ENCODE measurements at regions not wholly inside any gene's neighbourhood (a gene's known extent, or its start where the extent isn't known, plus 50 kb on each side); places are given as distances from the start of the nearest gene placed in this dataset.
A peak's percentile ranks its signal among the peaks of the same experiment; 100 is the strongest.

DNA sequence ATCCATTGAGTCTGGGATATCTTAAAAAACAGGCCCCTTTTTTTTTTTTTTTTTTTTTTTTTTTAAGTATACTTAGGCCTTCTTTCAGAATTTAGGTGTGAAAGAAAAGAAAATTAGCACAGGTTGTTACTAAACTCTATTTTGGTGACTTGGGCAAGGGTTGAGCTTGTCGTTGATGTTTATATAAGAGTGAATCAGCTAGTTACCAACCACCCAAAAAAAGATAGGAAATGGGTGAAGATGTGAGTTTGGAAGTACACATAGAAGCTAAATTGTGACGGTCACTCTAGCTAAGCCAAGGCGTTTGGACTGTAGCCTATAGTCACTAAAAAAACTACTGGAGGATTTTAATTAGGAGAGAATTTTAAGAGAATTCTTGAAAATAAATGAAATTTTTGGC is 1247.2 kb downstream of the AACS start:
- TF ChIP-seq, protein P1, sequence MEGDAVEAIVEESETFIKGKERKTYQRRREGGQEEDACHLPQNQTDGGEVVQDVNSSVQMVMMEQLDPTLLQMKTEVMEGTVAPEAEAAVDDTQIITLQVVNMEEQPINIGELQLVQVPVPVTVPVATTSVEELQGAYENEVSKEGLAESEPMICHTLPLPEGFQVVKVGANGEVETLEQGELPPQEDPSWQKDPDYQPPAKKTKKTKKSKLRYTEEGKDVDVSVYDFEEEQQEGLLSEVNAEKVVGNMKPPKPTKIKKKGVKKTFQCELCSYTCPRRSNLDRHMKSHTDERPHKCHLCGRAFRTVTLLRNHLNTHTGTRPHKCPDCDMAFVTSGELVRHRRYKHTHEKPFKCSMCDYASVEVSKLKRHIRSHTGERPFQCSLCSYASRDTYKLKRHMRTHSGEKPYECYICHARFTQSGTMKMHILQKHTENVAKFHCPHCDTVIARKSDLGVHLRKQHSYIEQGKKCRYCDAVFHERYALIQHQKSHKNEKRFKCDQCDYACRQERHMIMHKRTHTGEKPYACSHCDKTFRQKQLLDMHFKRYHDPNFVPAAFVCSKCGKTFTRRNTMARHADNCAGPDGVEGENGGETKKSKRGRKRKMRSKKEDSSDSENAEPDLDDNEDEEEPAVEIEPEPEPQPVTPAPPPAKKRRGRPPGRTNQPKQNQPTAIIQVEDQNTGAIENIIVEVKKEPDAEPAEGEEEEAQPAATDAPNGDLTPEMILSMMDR (IDR thresholded peaks at IDR 0.05; ENCODE audit: insufficient read depth, low read depth, low read length) = no peak
- no peaks in the 10 kb centered on the region for H3K36me3 ChIP-seq (ENCODE audit: control insufficient read depth, insufficient read depth, low read length)
- no peak overlapping the region for H3K4me3 ChIP-seq (ENCODE audit: low read depth, low read length)
- no peaks in the 10 kb centered on the region for H3K27me3 ChIP-seq (ENCODE audit: control insufficient read depth, insufficient read depth, low read length)
- DNase-seq (ENCODE audit: low read depth) = no peak
- CTCF ChIA-PET = no interaction called here
- POLR2A ChIA-PET = no interaction called here

DNA sequence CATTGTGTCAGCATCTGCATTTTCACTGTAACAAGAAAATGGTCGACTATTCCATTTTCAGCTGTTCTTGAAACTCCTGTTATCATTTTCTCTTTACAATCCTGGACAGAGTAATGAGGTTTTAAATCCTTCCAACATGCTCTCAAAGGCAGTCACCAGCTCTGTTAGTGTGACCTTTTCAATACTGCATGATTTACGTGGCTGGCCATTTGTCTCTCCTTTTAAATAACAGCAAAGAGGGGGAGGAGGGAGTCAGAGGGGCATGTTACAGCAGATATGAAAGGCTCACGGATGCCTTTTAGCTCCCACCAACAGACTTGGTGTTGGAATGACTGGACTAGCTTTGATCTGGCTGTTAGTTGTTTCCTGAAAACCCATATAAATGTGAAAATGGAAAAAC is 1251.2 kb downstream of the AACS start:
- TF ChIP-seq, protein P1 (IDR thresholded peaks at IDR 0.05; ENCODE audit: insufficient read depth, low read depth, low read length) = no peak
- H3K36me3 ChIP-seq (ENCODE audit: control insufficient read depth, insufficient read depth, low read length) = no peaks in the 10 kb centered on the region
- no peak overlapping the region for H3K4me3 ChIP-seq (ENCODE audit: low read depth, low read length)
- no peak for DNase-seq (ENCODE audit: low read depth)
- ChIA-PET CTCF (interaction anchor here (0.6 to 0.7 kb wide), 3 partner anchors 61 to 468 kb away, joined by 3 to 6 read pairs (median 3); no protein-coding TSS in a partner anchor), POLR2A (no interaction called here)
- no peaks in the 10 kb centered on the region for H3K27me3 ChIP-seq (ENCODE audit: control insufficient read depth, insufficient read depth, low read length)

DNA sequence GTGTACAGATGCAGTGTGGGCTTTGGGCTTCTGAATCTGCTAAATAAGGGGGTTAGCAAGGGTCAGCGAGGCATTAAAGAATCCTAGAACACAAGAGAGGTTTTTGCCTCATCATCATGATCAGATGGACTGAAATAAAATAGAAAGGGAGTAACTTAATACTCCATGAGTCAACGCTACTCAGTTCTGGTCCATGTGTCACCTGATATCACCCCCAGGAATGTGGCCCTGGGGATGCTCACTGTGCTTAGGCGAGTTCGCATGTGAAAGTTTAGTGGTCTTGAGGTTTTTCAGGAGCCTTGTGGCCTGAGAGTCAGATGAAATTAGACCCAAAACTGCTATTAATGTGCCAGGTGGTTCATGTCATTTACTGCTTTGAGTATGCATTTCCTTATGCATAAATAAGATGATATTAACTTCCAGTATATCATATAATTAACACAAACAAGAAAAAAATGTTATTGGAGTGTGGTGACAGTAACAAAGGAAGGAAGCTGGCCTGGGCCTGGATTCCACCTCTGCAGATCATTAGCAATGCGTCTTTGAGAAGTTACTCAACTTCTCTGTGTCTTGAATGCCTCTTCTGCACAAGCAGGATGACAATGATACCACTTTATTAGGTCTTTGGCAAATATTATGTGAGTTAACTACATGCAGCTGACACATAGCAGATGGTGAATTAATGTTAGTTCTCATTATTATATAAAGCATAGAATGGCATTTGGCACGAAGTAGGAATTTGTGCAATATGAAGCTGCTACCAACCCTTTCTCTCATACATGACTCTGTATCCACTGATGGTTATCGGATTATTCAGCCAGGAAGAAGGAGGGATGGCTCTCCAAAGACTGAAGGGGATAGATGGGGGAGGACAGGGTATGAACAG is 1272.6 kb downstream of the AACS start:
- Histone ChIP-seq H3K36me3 (ENCODE audit: control insufficient read depth, insufficient read depth, low read length) (no peaks in the 10 kb centered on the region), H3K27me3 (ENCODE audit: control insufficient read depth, insufficient read depth, low read length) (no peaks in the 10 kb centered on the region), H3K4me3 (ENCODE audit: low read depth, low read length) (no peak overlapping the region)
- CTCF ChIA-PET = no interaction called here
- POLR2A ChIA-PET = no interaction called here
- TF ChIP-seq, protein P1 (IDR thresholded peaks at IDR 0.05; ENCODE audit: insufficient read depth, low read depth, low read length) = no peak
- DNase-seq (ENCODE audit: low read depth) = peak; percentile 66

DNA sequence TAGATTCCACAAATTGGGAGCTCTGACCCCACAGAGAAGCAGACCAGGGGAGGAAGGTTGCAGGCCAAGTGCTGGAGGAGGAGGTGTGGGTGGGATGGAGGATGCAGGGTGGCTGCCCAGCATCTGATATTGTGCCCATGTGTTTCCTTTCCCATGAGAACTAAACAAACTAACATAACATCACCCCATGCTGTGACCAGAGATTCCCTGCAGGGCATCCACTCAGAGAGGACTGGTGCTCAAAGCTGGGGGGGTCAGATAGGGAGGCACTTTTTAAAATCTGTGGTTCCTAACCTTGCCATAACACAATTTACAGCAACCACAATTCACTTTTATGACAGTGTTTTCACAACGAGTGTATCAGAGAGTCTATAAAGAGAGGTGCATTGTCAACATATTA is 1277.6 kb downstream of the AACS start:
- H3K36me3 ChIP-seq (ENCODE audit: control insufficient read depth, insufficient read depth, low read length) = no peaks in the 10 kb centered on the region
- H3K4me3 ChIP-seq (ENCODE audit: low read depth, low read length) = no peak overlapping the region
- DNase-seq (ENCODE audit: low read depth) = no peak
- no peaks in the 10 kb centered on the region for H3K27me3 ChIP-seq (ENCODE audit: control insufficient read depth, insufficient read depth, low read length)
- TF ChIP-seq, protein P1 (IDR thresholded peaks at IDR 0.05; ENCODE audit: insufficient read depth, low read depth, low read length) = no peak
- POLR2A ChIA-PET = no interaction called here
- CTCF ChIA-PET = interaction anchor here (1.1 kb wide), 1 partner anchor 12 kb away, joined by 4 read pairs; no protein-coding TSS in a partner anchor

- POLR2A ChIA-PET = no interaction called here
- H3K36me3 ChIP-seq (ENCODE audit: control insufficient read depth, insufficient read depth, low read length) = no peaks in the 10 kb centered on the region
- TF ChIP-seq, protein P1 (IDR thresholded peaks at IDR 0.05; ENCODE audit: insufficient read depth, low read depth, low read length) = no peak
- DNase-seq (ENCODE audit: low read depth) = no peak
- CTCF ChIA-PET = interaction anchor here (1.1 kb wide), 1 partner anchor 11 kb away, joined by 4 read pairs; no protein-coding TSS in a partner anchor
- H3K27me3 ChIP-seq (ENCODE audit: control insufficient read depth, insufficient read depth, low read length) = no peaks in the 10 kb centered on the region
- no peak overlapping the region for H3K4me3 ChIP-seq (ENCODE audit: low read depth, low read length)
Measured at GRCh38 chr12:126343321-126343720, 1278.1 kb downstream of the AACS start.
